ENCODE measurements at regions not wholly inside any gene's neighbourhood (a gene's known extent, or its start where the extent isn't known, plus 50 kb on each side); places are given as distances from the start of the nearest gene placed in this dataset.
"Not testable (repeated sequence)": the region's sequence is repeated elsewhere in the genome, so short reads cannot be mapped to it uniquely, and the experiment has no call there.

- intact Hi-C loops (cut with DNase I): no loop called here
- ATAC-seq (ENCODE audit: poor library complexity) (no peak), DNase-seq (no peak)
These were observed 144.2 kb upstream of the ZNF91 start for GRCh38 chr19:23539499-23539898.

DNA sequence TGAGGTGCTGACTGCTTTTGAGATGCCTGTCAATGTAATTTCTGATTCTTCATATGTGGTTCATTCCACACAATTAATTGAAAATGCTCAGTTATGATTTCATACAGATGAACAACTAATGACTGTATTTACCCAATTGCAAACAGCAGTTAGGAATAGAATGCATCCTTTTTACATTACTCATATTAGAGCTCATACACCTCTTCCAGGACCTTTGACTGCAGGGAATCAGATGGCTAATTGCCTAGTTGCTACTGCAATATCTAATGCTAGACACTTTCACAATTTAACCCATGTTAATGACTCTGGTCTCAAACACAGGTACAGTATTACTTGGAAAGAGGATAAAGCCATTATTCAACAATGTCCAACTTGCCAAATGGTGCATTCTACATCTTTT lies 141.9 kb upstream of the ZNF91 start:
- DNase-seq; ATAC-seq (ENCODE audit: poor library complexity); intact Hi-C loops (cut with DNase I): not testable (repeated sequence)

- ATAC-seq (ENCODE audit: poor library complexity); DNase-seq; intact Hi-C loops (cut with DNase I): not testable (repeated sequence)
These were observed 141.1 kb upstream of the ZNF91 start for GRCh38 chr19:23536341-23536740.

- ATAC-seq (ENCODE audit: poor library complexity); intact Hi-C loops (cut with DNase I); DNase-seq: not testable (repeated sequence)
These were observed 140.6 kb upstream of the ZNF91 start for GRCh38 chr19:23535901-23536300.

- intact Hi-C loops (cut with DNase I); DNase-seq; ATAC-seq (ENCODE audit: poor library complexity): not testable (repeated sequence)
These were observed 138.2 kb upstream of the ZNF91 start for GRCh38 chr19:23533441-23533840.

GRCh38 chr19:23531976-23532375 lies 136.7 kb upstream of the ZNF91 start:
- DNase-seq (no peak), ATAC-seq (ENCODE audit: poor library complexity) (no peak)
- intact Hi-C loops (cut with DNase I): no loop called here

GRCh38 chr19:23531231-23531790 lies 136.0 kb upstream of the ZNF91 start:
- intact Hi-C loops (cut with DNase I): no loop called here
- ATAC-seq (ENCODE audit: poor library complexity): no peak
- DNase-seq: no peak

DNA sequence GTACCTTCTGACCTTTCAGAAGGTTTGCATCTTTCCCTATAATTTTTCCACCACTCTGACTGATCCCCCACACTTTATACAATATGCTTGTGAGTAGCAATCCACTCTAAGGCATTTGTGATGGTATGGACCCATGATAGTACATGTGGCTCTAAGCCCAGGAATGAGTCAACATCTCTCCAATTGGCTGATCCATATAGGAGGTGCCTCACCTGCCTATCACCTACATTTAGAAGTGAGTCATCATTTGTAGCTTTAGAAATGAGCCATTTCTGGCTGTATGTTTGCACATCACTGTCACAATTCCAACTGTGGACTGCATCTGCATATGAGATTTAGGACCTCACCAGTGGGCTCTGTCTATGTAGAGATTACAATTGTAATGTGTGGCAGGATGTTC lies 133.1 kb upstream of the ZNF91 start:
- DNase-seq (no peak), ATAC-seq (ENCODE audit: poor library complexity) (no peak)
- intact Hi-C loops (cut with DNase I): no loop called here

GRCh38 chr19:23527797-23528196 lies 132.5 kb upstream of the ZNF91 start:
- intact Hi-C loops (cut with DNase I): no loop called here
- DNase-seq (no peak), ATAC-seq (ENCODE audit: poor library complexity) (no peak)

DNA sequence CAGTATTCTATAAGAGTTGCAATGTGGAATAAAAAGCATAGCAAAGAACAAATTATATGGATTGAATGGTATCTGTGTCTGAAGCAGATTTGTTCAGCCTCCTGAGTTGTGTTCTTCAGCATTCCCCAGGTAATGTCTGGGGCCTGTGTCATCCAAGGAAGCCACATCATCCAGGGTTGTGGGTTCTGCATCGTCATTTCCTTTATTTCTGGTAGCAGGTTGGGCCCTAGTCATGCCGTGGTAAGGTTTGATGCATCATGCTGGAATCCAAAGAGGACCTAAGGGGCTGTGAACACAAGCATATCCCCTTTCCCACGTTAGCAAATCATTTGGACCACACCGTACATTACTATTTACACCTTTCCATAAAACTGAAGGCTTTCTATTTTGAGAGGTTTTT lies 131.0 kb upstream of the ZNF91 start:
- DNase-seq (no peak), ATAC-seq (ENCODE audit: poor library complexity) (no peak)
- intact Hi-C loops (cut with DNase I): no loop called here

DNA sequence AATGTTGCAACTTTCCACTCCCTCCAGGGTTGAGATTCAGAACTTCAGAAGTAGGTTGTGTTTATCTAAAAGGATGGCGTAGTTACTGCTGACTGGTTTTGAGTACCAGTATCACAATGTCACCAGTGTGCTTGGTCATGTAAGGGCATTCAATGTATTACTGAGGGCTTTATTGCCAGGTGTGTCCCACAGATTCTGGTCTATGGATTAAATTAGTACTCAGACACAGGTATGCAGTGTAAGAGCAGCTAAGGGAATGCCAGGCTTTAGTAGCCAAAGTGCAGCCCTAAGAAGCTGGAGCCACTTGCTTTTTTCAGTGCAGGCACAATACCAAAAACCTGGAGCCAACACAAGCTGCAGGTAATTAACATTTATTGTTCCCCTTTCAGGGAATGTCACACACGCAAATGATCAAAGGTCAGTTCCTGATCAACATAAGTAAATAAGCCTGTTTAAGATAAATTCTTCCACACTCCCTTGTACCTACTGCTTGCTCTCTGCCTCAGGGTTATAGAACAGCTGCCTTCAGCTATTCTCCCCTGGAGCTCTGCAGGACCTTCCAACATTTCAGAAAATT lies 130.1 kb upstream of the ZNF91 start:
- DNase-seq (no peak), ATAC-seq (ENCODE audit: poor library complexity) (peak; percentile 26)
- intact Hi-C loops (cut with DNase I): no loop called here

- intact Hi-C loops (cut with DNase I): no loop called here
- no peak for DNase-seq
- ATAC-seq (ENCODE audit: poor library complexity): peak; percentile 91
These were observed 128.6 kb upstream of the ZNF91 start for GRCh38 chr19:23523863-23524262.

DNA sequence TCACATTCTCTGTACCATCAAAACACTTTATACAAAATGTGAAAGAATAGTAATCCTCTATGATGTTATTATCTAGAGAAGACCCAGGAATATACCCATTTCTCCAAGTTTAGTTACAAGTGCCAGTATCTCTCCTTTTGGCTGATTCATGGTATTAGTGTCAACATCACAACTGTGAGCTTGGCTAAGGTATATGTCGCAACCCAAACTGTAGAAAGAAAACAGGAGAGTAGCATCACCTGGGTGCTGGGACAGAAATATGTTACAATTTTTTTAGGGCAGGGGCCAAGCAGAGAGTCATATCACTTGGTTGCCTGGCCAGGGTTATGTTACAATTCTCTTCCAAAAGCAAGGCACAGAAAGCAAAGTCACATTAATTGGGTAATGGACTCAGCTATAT lies 127.2 kb upstream of the ZNF91 start:
- no peak for ATAC-seq (ENCODE audit: poor library complexity)
- no peak for DNase-seq
- intact Hi-C loops (cut with DNase I): no loop called here

- DNase-seq (no peak), ATAC-seq (ENCODE audit: poor library complexity) (no peak)
- intact Hi-C loops (cut with DNase I): no loop called here
These were observed 126.2 kb upstream of the ZNF91 start for GRCh38 chr19:23521471-23521870.

GRCh38 chr19:23520441-23520840 lies 125.2 kb upstream of the ZNF91 start:
- intact Hi-C loops (cut with DNase I): no loop called here
- ATAC-seq (ENCODE audit: poor library complexity): no peak
- DNase-seq: no peak

GRCh38 chr19:23519031-23519430 lies 123.8 kb upstream of the ZNF91 start:
- intact Hi-C loops (cut with DNase I): no loop called here
- no peak for DNase-seq
- no peak for ATAC-seq (ENCODE audit: poor library complexity)

GRCh38 chr19:23516266-23516665 lies 121.0 kb upstream of the ZNF91 start:
- DNase-seq (no peak), ATAC-seq (ENCODE audit: poor library complexity) (no peak)
- intact Hi-C loops (cut with DNase I): no loop called here

- DNase-seq (no peak), ATAC-seq (ENCODE audit: poor library complexity) (no peak)
- intact Hi-C loops (cut with DNase I): no loop called here
These were observed 120.3 kb upstream of the ZNF91 start for GRCh38 chr19:23515551-23515950.

- no peak for DNase-seq
- intact Hi-C loops (cut with DNase I): no loop called here
- ATAC-seq (ENCODE audit: poor library complexity): no peak
These were observed 117.1 kb upstream of the ZNF91 start for GRCh38 chr19:23512151-23512925.
